ENCODE measurements at regions not wholly inside any gene's neighbourhood (a gene's known extent, or its start where the extent isn't known, plus 50 kb on each side); places are given as distances from the start of the nearest gene placed in this dataset.

GRCh38 chr17:52957411-52957810, 798.9 kb upstream of the CA10 start:
- no peak overlapping the region for H3K4ac ChIP-seq (ENCODE audit: low read depth in 1 of 2, low read length in 2 of 2)
- no peak overlapping the region for H4K91ac ChIP-seq (ENCODE audit: low read length)
- 83% methylated on average over 3 of the region's 5 CpGs for WGBS
- H2AK5ac ChIP-seq (ENCODE audit: low read length, severe bottlenecking) = no peak overlapping the region
- H2BK15ac ChIP-seq (ENCODE audit: low read depth, poor library complexity, severe bottlenecking) = no peak overlapping the region
- H3K9me3 ChIP-seq (ENCODE audit: control insufficient read depth, low read length) = peaks cover 2% of the 10 kb centered on the region
- no peak overlapping the region for H2AFZ ChIP-seq (ENCODE audit: low read depth, low read length)
- H4K8ac ChIP-seq (ENCODE audit: low read length) = no peak overlapping the region
- H3K18ac ChIP-seq (ENCODE audit: low read depth in 1 of 2, low read length in 2 of 2) = no peak overlapping the region
- no peaks in the 10 kb centered on the region for H3K79me1 ChIP-seq (replicated peaks; ENCODE audit: low read length, poor library complexity, severe bottlenecking)
- no peak overlapping the region for H3K23ac ChIP-seq (ENCODE audit: low read length in 2 of 2)
- no peak overlapping the region for H3K4me2 ChIP-seq (ENCODE audit: low read length, poor library complexity, severe bottlenecking)
- DNase-seq = no peak
- no peaks in the 10 kb centered on the region for H3K27me3 ChIP-seq (ENCODE audit: control insufficient read depth in 1 of 2, insufficient read depth in 1 of 2, low read length in 2 of 2)
- no peak overlapping the region for H3K14ac ChIP-seq (ENCODE audit: low read length in 2 of 2)
- H2BK120ac ChIP-seq (ENCODE audit: low read depth, low read length) = no peak overlapping the region
- no peak overlapping the region for H2BK5ac ChIP-seq (ENCODE audit: low read depth, low read length, poor library complexity, severe bottlenecking)
- H3K9ac ChIP-seq (ENCODE audit: low read length) = no peak overlapping the region
- no peak overlapping the region for H3K4me3 ChIP-seq (ENCODE audit: insufficient read depth in 1 of 2, low read depth in 1 of 2, low read length in 2 of 2)
- no peak overlapping the region for H3K27ac ChIP-seq (ENCODE audit: low read length, poor library complexity, severe bottlenecking)
- no peak overlapping the region for H2BK12ac ChIP-seq (ENCODE audit: low read length in 2 of 2)
- no peaks in the 10 kb centered on the region for H3K4me1 ChIP-seq (ENCODE audit: control insufficient read depth, insufficient read depth, low read depth, low read length)
- no peaks in the 10 kb centered on the region for H3K36me3 ChIP-seq (ENCODE audit: control insufficient read depth in 1 of 2, insufficient read depth in 2 of 2, low read depth in 1 of 2, low read length in 2 of 2)

GRCh38 chr17:52947418-52947817, 788.9 kb upstream of the CA10 start:
- no peaks in the 10 kb centered on the region for H3K36me3 ChIP-seq (ENCODE audit: control insufficient read depth in 1 of 2, insufficient read depth in 2 of 2, low read depth in 1 of 2, low read length in 2 of 2)
- WGBS = 40% methylated on average over 1 of the region's 3 CpGs
- no peak overlapping the region for H3K14ac ChIP-seq (ENCODE audit: low read length in 2 of 2)
- no peak overlapping the region for H4K8ac ChIP-seq (ENCODE audit: low read length)
- no peak overlapping the region for H2BK12ac ChIP-seq (ENCODE audit: low read length in 2 of 2)
- H3K9ac ChIP-seq (ENCODE audit: low read length) = no peak overlapping the region
- H2BK5ac ChIP-seq (ENCODE audit: low read depth, low read length, poor library complexity, severe bottlenecking) = no peak overlapping the region
- no peak overlapping the region for H2BK120ac ChIP-seq (ENCODE audit: low read depth, low read length)
- no peak overlapping the region for H3K23ac ChIP-seq (ENCODE audit: low read length in 2 of 2)
- no peaks in the 10 kb centered on the region for H3K79me1 ChIP-seq (replicated peaks; ENCODE audit: low read length, poor library complexity, severe bottlenecking)
- H4K91ac ChIP-seq (ENCODE audit: low read length) = no peak overlapping the region
- H3K4me1 ChIP-seq (ENCODE audit: control insufficient read depth, insufficient read depth, low read depth, low read length) = no peaks in the 10 kb centered on the region
- H3K27me3 ChIP-seq (ENCODE audit: control insufficient read depth in 1 of 2, insufficient read depth in 1 of 2, low read length in 2 of 2) = no peaks in the 10 kb centered on the region
- no peak for DNase-seq
- H3K4me2 ChIP-seq (ENCODE audit: low read length, poor library complexity, severe bottlenecking) = no peak overlapping the region
- no peak overlapping the region for H3K27ac ChIP-seq (ENCODE audit: low read length, poor library complexity, severe bottlenecking)
- H3K9me3 ChIP-seq (ENCODE audit: control insufficient read depth, low read length) = peaks cover 5% of the 10 kb centered on the region
- no peak overlapping the region for H3K4me3 ChIP-seq (ENCODE audit: insufficient read depth in 1 of 2, low read depth in 1 of 2, low read length in 2 of 2)
- H2BK15ac ChIP-seq (ENCODE audit: low read depth, poor library complexity, severe bottlenecking) = no peak overlapping the region
- no peak overlapping the region for H2AK5ac ChIP-seq (ENCODE audit: low read length, severe bottlenecking)
- H3K18ac ChIP-seq (ENCODE audit: low read depth in 1 of 2, low read length in 2 of 2) = no peak overlapping the region
- no peak overlapping the region for H3K4ac ChIP-seq (ENCODE audit: low read depth in 1 of 2, low read length in 2 of 2)
- H2AFZ ChIP-seq (ENCODE audit: low read depth, low read length) = no peak overlapping the region

- DNase-seq = no peak
- H4K91ac ChIP-seq (ENCODE audit: low read length) = no peak overlapping the region
- H2AK5ac ChIP-seq (ENCODE audit: low read length, severe bottlenecking) = no peak overlapping the region
- no peaks in the 10 kb centered on the region for H3K27me3 ChIP-seq (ENCODE audit: control insufficient read depth in 1 of 2, insufficient read depth in 1 of 2, low read length in 2 of 2)
- H2AFZ ChIP-seq (ENCODE audit: low read depth, low read length) = no peak overlapping the region
- H2BK5ac ChIP-seq (ENCODE audit: low read depth, low read length, poor library complexity, severe bottlenecking) = no peak overlapping the region
- H3K27ac ChIP-seq (ENCODE audit: low read length, poor library complexity, severe bottlenecking) = no peak overlapping the region
- H3K79me1 ChIP-seq (replicated peaks; ENCODE audit: low read length, poor library complexity, severe bottlenecking) = no peaks in the 10 kb centered on the region
- H4K8ac ChIP-seq (ENCODE audit: low read length) = no peak overlapping the region
- H2BK120ac ChIP-seq (ENCODE audit: low read depth, low read length) = no peak overlapping the region
- WGBS = 74% methylated on average over 3 of the region's 3 CpGs
- no peak overlapping the region for H3K4me2 ChIP-seq (ENCODE audit: low read length, poor library complexity, severe bottlenecking)
- H3K18ac ChIP-seq (ENCODE audit: low read depth in 1 of 2, low read length in 2 of 2) = no peak overlapping the region
- H3K36me3 ChIP-seq (ENCODE audit: control insufficient read depth in 1 of 2, insufficient read depth in 2 of 2, low read depth in 1 of 2, low read length in 2 of 2) = no peaks in the 10 kb centered on the region
- no peaks in the 10 kb centered on the region for H3K4me1 ChIP-seq (ENCODE audit: control insufficient read depth, insufficient read depth, low read depth, low read length)
- no peak overlapping the region for H2BK15ac ChIP-seq (ENCODE audit: low read depth, poor library complexity, severe bottlenecking)
- H3K23ac ChIP-seq (ENCODE audit: low read length in 2 of 2) = no peak overlapping the region
- H3K14ac ChIP-seq (ENCODE audit: low read length in 2 of 2) = no peak overlapping the region
- peaks cover 16% of the 10 kb centered on the region for H3K9me3 ChIP-seq (ENCODE audit: control insufficient read depth, low read length)
- no peak overlapping the region for H3K4me3 ChIP-seq (ENCODE audit: insufficient read depth in 1 of 2, low read depth in 1 of 2, low read length in 2 of 2)
- no peak overlapping the region for H3K9ac ChIP-seq (ENCODE audit: low read length)
- H3K4ac ChIP-seq (ENCODE audit: low read depth in 1 of 2, low read length in 2 of 2) = no peak overlapping the region
- H2BK12ac ChIP-seq (ENCODE audit: low read length in 2 of 2) = no peak overlapping the region
These were observed 780.2 kb upstream of the CA10 start for GRCh38 chr17:52938623-52939230.

DNA sequence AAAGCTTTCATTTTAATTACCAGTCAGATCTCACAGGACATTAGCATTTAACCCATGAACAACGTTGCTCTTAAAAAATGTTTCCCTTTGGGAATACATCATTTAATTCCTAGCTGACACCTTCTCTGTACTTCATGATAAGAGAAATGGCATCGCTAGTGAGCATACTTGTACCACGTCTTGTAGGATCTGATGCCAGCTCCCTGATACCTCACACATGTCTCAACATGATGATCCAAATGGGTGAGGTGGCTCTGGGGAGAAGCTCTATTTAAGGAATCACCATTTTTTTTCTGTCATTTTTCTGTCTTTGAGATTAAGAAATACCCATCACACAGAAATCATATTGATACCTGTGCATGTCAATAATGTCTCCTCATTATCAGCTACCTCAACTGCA, 772.1 kb upstream of the CA10 start:
- Histone ChIP-seq H3K23ac (ENCODE audit: low read length in 2 of 2) (no peak overlapping the region), H3K18ac (ENCODE audit: low read depth in 1 of 2, low read length in 2 of 2) (no peak overlapping the region), H3K4me3 (ENCODE audit: insufficient read depth in 1 of 2, low read depth in 1 of 2, low read length in 2 of 2) (no peak overlapping the region), H3K4me1 (ENCODE audit: control insufficient read depth, insufficient read depth, low read depth, low read length) (no peaks in the 10 kb centered on the region), H3K14ac (ENCODE audit: low read length in 2 of 2) (no peak overlapping the region), H3K79me1 (replicated peaks; ENCODE audit: low read length, poor library complexity, severe bottlenecking) (no peaks in the 10 kb centered on the region), H2AFZ (ENCODE audit: low read depth, low read length) (no peak overlapping the region), H3K27me3 (ENCODE audit: control insufficient read depth in 1 of 2, insufficient read depth in 1 of 2, low read length in 2 of 2) (no peaks in the 10 kb centered on the region), H3K4ac (ENCODE audit: low read depth in 1 of 2, low read length in 2 of 2) (no peak overlapping the region), H2BK120ac (ENCODE audit: low read depth, low read length) (no peak overlapping the region), H4K8ac (ENCODE audit: low read length) (no peak overlapping the region), H3K36me3 (ENCODE audit: control insufficient read depth in 1 of 2, insufficient read depth in 2 of 2, low read depth in 1 of 2, low read length in 2 of 2) (no peaks in the 10 kb centered on the region), H2BK5ac (ENCODE audit: low read depth, low read length, poor library complexity, severe bottlenecking) (no peak overlapping the region), H3K27ac (ENCODE audit: low read length, poor library complexity, severe bottlenecking) (no peak overlapping the region), H3K9me3 (ENCODE audit: control insufficient read depth, low read length) (peaks cover 2% of the 10 kb centered on the region), H2BK15ac (ENCODE audit: low read depth, poor library complexity, severe bottlenecking) (no peak overlapping the region), H3K4me2 (ENCODE audit: low read length, poor library complexity, severe bottlenecking) (no peak overlapping the region), H2AK5ac (ENCODE audit: low read length, severe bottlenecking) (no peak overlapping the region), H2BK12ac (ENCODE audit: low read length in 2 of 2) (no peak overlapping the region), H3K9ac (ENCODE audit: low read length) (no peak overlapping the region), H4K91ac (ENCODE audit: low read length) (no peak overlapping the region)
- 89% methylated on average over 3 of the region's 3 CpGs for WGBS
- DNase-seq = no peak

All from mesenchymal stem cell (in vitro differentiated cells and primary cell).